Stomach (tissue), 4 donors: ENCODE measurements at regions not wholly inside any gene's neighbourhood (a gene's known extent, or its start where the extent isn't known, plus 50 kb on each side); places are given as distances from the start of the nearest gene placed in this dataset.

Experiments used
- CTCF ChIP-seq, 7 experiments: fragments of 450-650 bp in 4 of 7; fragments of 200-600 bp in 3 of 7; sonication (generic) in 3 of 7; IDR thresholded peaks; one replicate each; pipeline ENCODE4 v1.5.1; 2016 to 2019; ENCODE audit warnings: antibody characterized with exemption in 7 of 7, control low read depth in 2 of 7, mild to moderate bottlenecking in 1 of 7
- EP300 ChIP-seq: sonication (generic); formaldehyde crosslinking; IDR thresholded peaks from one replicate; pipeline ENCODE4 v1.6.1; 2017; ENCODE audit warnings: antibody characterized with exemption
- POLR2A ChIP-seq, 4 donors: fragments of 450-650 bp; IDR thresholded peaks; one replicate each; pipeline ENCODE4 v1.6.1; 2016; ENCODE audit warnings: antibody characterized with exemption in 4 of 4, control low read depth in 2 of 4, mild to moderate bottlenecking in 1 of 4, moderate library complexity in 1 of 4
- POLR2AphosphoS5 ChIP-seq, 3 donors: sonication (generic); formaldehyde crosslinking; IDR thresholded peaks; one replicate each; pipeline ENCODE4 v1.6.1; 2016; ENCODE audit warnings: antibody characterized with exemption in 3 of 3

GRCh38 chr5:40074826-40075225, 604.9 kb upstream of the PTGER4 start:
- TF ChIP-seq CTCF (IDR thresholded peaks at IDR 0.05) (no peak), POLR2AphosphoS5 (IDR thresholded peaks at IDR 0.05) (no peak), POLR2A (IDR thresholded peaks at IDR 0.05) (no peak), EP300 (no peak)
